Astrocyte of the spinal cord (primary cell): ENCODE measurements at regions not wholly inside any gene's neighbourhood (a gene's known extent, or its start where the extent isn't known, plus 50 kb on each side); places are given as distances from the start of the nearest gene placed in this dataset.
A peak's percentile ranks its signal among the peaks of the same experiment; 100 is the strongest.

Source experiments
- DNase-seq: peaks from one replicate; pipeline ENCODE4 v3.0.0; 2011; ENCODE audit warnings: low read depth, low spot score
- H3K4me3 ChIP-seq: 2 replicates; pipeline ENCODE4 v1.5.1; 2011; ENCODE audit warnings: low read depth, mild to moderate bottlenecking, low read length, moderate library complexity
- in situ Hi-C: cut with HindIII; loops from 2 replicates; pipeline ENCODE4 v1.10.0; 2017; ENCODE audit warnings: low sequenced_read_pairs
- TF ChIP-seq, protein P1 (sequence below): IDR thresholded peaks from 2 replicates; pipeline ENCODE4 v1.5.1; 2012; ENCODE audit warnings: low read depth, mild to moderate bottlenecking, low read length, inconsistent platforms

DNA sequence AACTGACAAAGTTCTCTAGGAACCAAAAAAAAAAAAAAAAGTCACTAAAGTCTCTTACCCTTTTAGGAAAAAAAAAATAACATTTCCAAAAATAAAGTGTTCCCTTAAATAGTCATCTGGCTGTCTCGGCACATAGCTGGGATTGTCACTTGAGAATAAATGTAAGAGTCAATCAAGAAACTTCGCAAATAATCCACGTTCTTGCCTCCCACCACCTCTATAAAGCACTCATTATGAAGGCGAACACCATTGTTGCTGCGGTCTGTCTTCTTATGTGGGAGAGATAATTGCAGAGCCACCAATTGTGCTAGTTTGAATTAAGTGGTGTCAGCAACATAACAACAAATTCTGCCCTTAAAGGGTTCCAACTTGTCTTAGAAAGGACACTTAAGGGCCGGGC is 163.7 kb downstream of the FBXO15 start:
- no peak overlapping the region for H3K4me3 ChIP-seq
- DNase-seq = no peak
- in situ Hi-C loops = no loop called here
- TF ChIP-seq, protein P1, sequence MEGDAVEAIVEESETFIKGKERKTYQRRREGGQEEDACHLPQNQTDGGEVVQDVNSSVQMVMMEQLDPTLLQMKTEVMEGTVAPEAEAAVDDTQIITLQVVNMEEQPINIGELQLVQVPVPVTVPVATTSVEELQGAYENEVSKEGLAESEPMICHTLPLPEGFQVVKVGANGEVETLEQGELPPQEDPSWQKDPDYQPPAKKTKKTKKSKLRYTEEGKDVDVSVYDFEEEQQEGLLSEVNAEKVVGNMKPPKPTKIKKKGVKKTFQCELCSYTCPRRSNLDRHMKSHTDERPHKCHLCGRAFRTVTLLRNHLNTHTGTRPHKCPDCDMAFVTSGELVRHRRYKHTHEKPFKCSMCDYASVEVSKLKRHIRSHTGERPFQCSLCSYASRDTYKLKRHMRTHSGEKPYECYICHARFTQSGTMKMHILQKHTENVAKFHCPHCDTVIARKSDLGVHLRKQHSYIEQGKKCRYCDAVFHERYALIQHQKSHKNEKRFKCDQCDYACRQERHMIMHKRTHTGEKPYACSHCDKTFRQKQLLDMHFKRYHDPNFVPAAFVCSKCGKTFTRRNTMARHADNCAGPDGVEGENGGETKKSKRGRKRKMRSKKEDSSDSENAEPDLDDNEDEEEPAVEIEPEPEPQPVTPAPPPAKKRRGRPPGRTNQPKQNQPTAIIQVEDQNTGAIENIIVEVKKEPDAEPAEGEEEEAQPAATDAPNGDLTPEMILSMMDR = no peak

DNA sequence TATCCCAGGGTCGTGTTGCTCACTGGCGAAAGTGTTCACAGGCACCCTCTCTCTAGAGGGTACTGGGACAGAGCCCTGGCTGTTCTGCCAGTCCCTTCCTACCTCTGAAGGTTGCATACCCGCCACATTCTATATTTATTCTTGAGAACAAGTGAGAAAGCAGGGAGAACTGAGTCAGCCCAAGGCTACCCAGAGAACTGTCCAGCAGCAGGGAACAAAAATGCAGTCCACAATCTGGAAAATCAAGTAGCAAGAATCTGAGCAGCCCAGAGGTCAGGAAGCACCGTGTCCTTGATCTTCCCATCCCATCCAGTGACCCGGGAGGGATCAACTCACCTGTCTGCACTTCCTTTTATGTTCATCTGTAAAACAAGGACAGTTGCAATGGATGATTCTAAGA is 164.1 kb downstream of the FBXO15 start:
- TF ChIP-seq, protein P1 = no peak
- H3K4me3 ChIP-seq = no peak overlapping the region
- DNase-seq = no peak
- in situ Hi-C loops = no loop called here

DNA sequence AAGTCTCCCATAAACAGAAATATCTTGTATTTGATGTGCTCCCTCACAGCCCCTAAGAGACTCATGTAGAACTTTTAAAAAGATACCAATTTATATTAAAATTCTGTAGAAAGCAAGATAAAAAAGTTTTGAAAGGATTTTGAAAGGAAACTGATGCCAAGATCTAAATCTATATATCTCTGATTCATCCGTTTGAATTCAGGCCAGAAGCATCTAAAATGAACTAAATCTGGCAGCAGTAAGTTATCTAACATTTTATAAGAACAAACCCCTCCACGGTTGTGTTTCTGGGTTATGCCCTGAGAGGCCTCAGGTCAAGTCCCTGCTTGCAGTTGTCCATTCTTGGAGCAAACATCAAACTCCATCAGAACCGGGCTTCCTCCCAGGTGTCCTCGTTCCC is 165.8 kb downstream of the FBXO15 start:
- TF ChIP-seq, protein P1 = no peak
- H3K4me3 ChIP-seq = no peak overlapping the region
- no peak for DNase-seq
- in situ Hi-C loops = no loop called here

DNA sequence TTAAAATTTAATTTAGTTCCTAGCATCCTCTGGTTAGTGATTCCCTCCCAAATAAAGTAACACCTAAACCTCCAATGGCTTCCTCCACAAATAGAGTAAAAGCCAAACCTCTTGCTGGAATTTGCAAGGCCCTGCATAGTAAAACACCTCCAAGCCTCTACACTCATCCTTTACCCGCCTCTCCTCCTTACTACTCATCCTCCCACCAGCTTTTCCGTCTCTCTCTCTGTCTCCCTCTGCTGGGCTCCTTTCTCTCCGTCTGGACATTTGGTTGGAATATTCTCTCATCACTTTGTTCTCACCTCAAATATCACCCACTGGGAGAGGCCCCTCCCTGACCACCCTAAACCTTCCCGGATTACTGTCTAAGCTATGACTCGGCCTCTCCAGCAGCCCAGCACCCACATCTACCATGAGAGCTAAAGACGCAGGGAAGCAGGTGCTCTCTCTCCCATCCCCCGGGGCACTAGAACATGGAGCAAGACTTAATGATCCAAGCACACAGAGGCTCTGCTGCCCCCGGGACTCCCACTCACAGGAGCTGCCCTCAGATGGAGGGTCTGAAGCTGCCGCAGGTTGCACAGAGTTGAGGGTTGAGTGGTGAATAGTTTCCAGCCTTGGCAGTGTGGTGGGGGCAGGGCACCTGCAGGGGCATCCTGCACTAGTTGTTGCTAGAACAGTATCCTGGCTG is 167.2 kb downstream of the FBXO15 start:
- no peak for DNase-seq
- in situ Hi-C loops = no loop called here

DNA sequence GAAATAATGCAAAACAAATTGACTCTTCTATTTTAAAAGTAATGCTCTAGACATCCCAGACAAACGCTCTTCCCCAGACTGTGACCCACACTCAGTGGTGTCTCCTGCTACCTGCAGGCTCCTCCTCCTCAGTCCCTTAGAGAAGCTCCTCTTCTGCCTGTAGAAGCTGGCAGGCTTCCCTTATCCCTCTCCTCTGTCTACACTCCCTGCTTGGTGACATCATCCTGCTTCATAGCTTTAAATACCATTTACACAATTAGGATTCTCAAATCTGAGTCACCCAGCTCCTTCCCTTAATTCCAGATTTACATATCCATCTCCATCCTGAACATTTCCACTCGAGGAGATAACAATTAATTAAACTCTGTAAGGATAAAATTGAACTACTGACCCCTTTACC is 167.9 kb downstream of the FBXO15 start:
- H3K4me3 ChIP-seq = no peak overlapping the region
- in situ Hi-C loops = no loop called here
- TF ChIP-seq, protein P1 = no peak
- DNase-seq = peak; percentile 81

More for the DNA sequence above, 167.2 kb downstream of the FBXO15 start:
- H3K4me3 ChIP-seq = no peak overlapping the region
- TF ChIP-seq, protein P1 = peak; percentile 49

DNA sequence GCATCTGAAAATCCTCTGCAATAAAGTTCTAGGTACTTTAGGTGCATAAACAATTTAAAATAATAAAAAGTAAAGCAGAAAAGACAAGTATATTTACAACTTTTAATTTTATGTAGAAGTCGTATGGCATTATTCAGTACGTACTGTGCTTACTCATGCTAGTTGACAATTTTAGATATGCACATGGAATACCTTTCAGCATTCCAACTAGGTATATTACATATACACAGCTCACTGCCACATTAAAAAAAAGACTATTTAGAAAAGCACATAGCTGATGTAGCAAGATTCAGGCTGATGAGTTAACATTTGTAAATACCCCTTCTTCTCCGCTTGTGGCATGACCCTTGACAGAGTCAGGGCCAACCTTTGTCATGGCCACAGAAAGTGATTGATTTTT is 171.2 kb downstream of the FBXO15 start:
- H3K4me3 ChIP-seq = no peak overlapping the region
- DNase-seq = peak; percentile 30
- TF ChIP-seq, protein P1 = no peak
- in situ Hi-C loops = no loop called here
